GM23338 (cell line): ENCODE measurements at regions not wholly inside any gene's neighbourhood (a gene's known extent, or its start where the extent isn't known, plus 50 kb on each side); places are given as distances from the start of the nearest gene placed in this dataset.

ENCODE experiments used
- CREB1 ChIP-seq: fragments of 250-450 bp; sonication (Bioruptor Pico); IDR thresholded peaks from 2 replicates; pipeline ENCODE4 v1.5.0; 2020; ENCODE audit warnings: low read depth, mild to moderate bottlenecking, moderate library complexity
- CTCF ChIP-seq, 2 experiments: fragments of 200-600 bp in 1 of 2; sonication (generic) in 1 of 2; conservative IDR thresholded peaks; 2 replicates each; pipeline versions ENCODE4 v1.5.1 to v1.6.1; 2016 to 2017; ENCODE audit warnings: antibody characterized with exemption in 2 of 2, low read depth in 2 of 2, mild to moderate bottlenecking in 2 of 2, moderate library complexity in 1 of 2
- ETS1 ChIP-seq: IDR thresholded peaks from 2 replicates; pipeline ENCODE4 v1.6.1; 2016; ENCODE audit warnings: antibody characterized with exemption
- EZH2 ChIP-seq: fragments of 200-600 bp; sonication (generic); IDR thresholded peaks from one replicate; pipeline ENCODE4 v1.8.0; 2017; ENCODE audit warnings: antibody characterized with exemption, mild to moderate bottlenecking, low read depth; ENCODE audit not compliant: unreplicated experiment
- EZH2phosphoT487 ChIP-seq: fragments of 200-600 bp; sonication (generic); IDR thresholded peaks from one replicate; pipeline ENCODE4 v1.8.1; 2018; ENCODE audit warnings: antibody characterized with exemption; ENCODE audit not compliant: unreplicated experiment
- JUNB ChIP-seq: IDR thresholded peaks from one replicate; pipeline ENCODE4 v1.6.1; 2016; ENCODE audit warnings: antibody characterized with exemption; ENCODE audit not compliant: unreplicated experiment
- NANOG ChIP-seq: IDR thresholded peaks from 2 replicates; pipeline ENCODE4 v1.6.1; 2016; ENCODE audit warnings: antibody characterized with exemption, borderline replicate concordance
- POLR2AphosphoS5 ChIP-seq: IDR thresholded peaks from 2 replicates; pipeline ENCODE4 v1.6.1; 2016; ENCODE audit warnings: antibody characterized with exemption, low read depth
- REST ChIP-seq: IDR thresholded peaks from one replicate; pipeline ENCODE4 v1.6.1; 2018; ENCODE audit warnings: antibody characterized with exemption; ENCODE audit not compliant: unreplicated experiment
- ZNF114 ChIP-seq: fragments of 250-450 bp; sonication (Bioruptor Pico); IDR thresholded peaks from 2 replicates; pipeline ENCODE4 v1.5.0; 2020; ENCODE audit warnings: mild to moderate bottlenecking, moderate library complexity
- ZNF462 ChIP-seq: fragments of 250-450 bp; sonication (Bioruptor Pico); IDR thresholded peaks from 2 replicates; pipeline ENCODE4 v1.5.0; 2020; ENCODE audit warnings: mild to moderate bottlenecking, moderate library complexity

GRCh38 chr7:106400923-106401322 is 116.1 kb upstream of the NAMPT start:
- TF ChIP-seq EZH2phosphoT487: no peak
- no peak for TF ChIP-seq CTCF (conservative IDR thresholded peaks at IDR 0.05; ENCODE audit: low read depth in 2 of 2)
- TF ChIP-seq EZH2: no peak
- TF ChIP-seq POLR2AphosphoS5: no peak
- no peak for TF ChIP-seq REST
- no peak for TF ChIP-seq JUNB
- no peak for TF ChIP-seq CREB1 (CRISPR knock-in tag)
- no peak; the same call in 1 of the 2 replicates for TF ChIP-seq NANOG
- no peak for TF ChIP-seq ZNF114 (CRISPR knock-in tag)
- no peak for TF ChIP-seq ZNF462 (CRISPR knock-in tag)
- no peak for TF ChIP-seq ETS1
